ENCODE measurements at regions not wholly inside any gene's neighbourhood (a gene's known extent, or its start where the extent isn't known, plus 50 kb on each side); places are given as distances from the start of the nearest gene placed in this dataset.

GRCh38 chr15:63449731-63450130, 54.7 kb upstream of the USP3 start:
- TF ChIP-seq EZH2 (IDR thresholded peaks at IDR 0.05; ENCODE audit: borderline replicate concordance, low read length), result no peak
- TF ChIP-seq CTCF (IDR thresholded peaks at IDR 0.05; ENCODE audit: low read length), result no peak
- Histone ChIP-seq H3F3A (ENCODE audit: insufficient read depth, low read length) (no peaks in the 10 kb centered on the region), H3K4me2 (ENCODE audit: low read length) (no peak overlapping the region), H3K4me1 (ENCODE audit: insufficient read depth, low read length, severe bottlenecking) (no peaks in the 10 kb centered on the region), H3K79me2 (ENCODE audit: insufficient read depth, low read length) (no peaks in the 10 kb centered on the region), H3K9me3 (ENCODE audit: low read length) (no peaks in the 10 kb centered on the region), H4K20me1 (ENCODE audit: insufficient read depth, low read length) (no peaks in the 10 kb centered on the region), H3K9ac (ENCODE audit: low read length) (no peak overlapping the region), H2AFZ (ENCODE audit: low read length) (no peak overlapping the region), H3K27ac (ENCODE audit: low read depth, low read length, poor library complexity, severe bottlenecking) (no peak overlapping the region), H3K9me2 (ENCODE audit: low read depth, low read length) (no peaks in the 10 kb centered on the region), H3K36me3 (ENCODE audit: insufficient read depth, low read length) (no peaks in the 10 kb centered on the region), H3K27me3 (ENCODE audit: insufficient read depth, low read length) (no peaks in the 10 kb centered on the region), H3K4me3 (ENCODE audit: low read depth, low read length, poor library complexity, severe bottlenecking) (no peak overlapping the region)

GRCh38 chr15:63450884-63451225, 53.5 kb upstream of the USP3 start:
- H3K79me2 ChIP-seq (ENCODE audit: insufficient read depth, low read length), result no peaks in the 10 kb centered on the region
- no peaks in the 10 kb centered on the region for H4K20me1 ChIP-seq (ENCODE audit: insufficient read depth, low read length)
- no peaks in the 10 kb centered on the region for H3K9me3 ChIP-seq (ENCODE audit: low read length)
- H2AFZ ChIP-seq (ENCODE audit: low read length), result no peak overlapping the region
- TF ChIP-seq EZH2 (IDR thresholded peaks at IDR 0.05; ENCODE audit: borderline replicate concordance, low read length), result no peak
- H3K27ac ChIP-seq (ENCODE audit: low read depth, low read length, poor library complexity, severe bottlenecking), result no peak overlapping the region
- H3F3A ChIP-seq (ENCODE audit: insufficient read depth, low read length), result no peaks in the 10 kb centered on the region
- no peaks in the 10 kb centered on the region for H3K4me1 ChIP-seq (ENCODE audit: insufficient read depth, low read length, severe bottlenecking)
- H3K4me3 ChIP-seq (ENCODE audit: low read depth, low read length, poor library complexity, severe bottlenecking), result no peak overlapping the region
- no peaks in the 10 kb centered on the region for H3K9me2 ChIP-seq (ENCODE audit: low read depth, low read length)
- no peaks in the 10 kb centered on the region for H3K36me3 ChIP-seq (ENCODE audit: insufficient read depth, low read length)
- H3K4me2 ChIP-seq (ENCODE audit: low read length), result no peak overlapping the region
- no peak overlapping the region for H3K9ac ChIP-seq (ENCODE audit: low read length)
- H3K27me3 ChIP-seq (ENCODE audit: insufficient read depth, low read length), result no peaks in the 10 kb centered on the region

GRCh38 chr15:63451671-63452315, 52.6 kb upstream of the USP3 start:
- H3K79me2 ChIP-seq (ENCODE audit: insufficient read depth, low read length), result no peaks in the 10 kb centered on the region
- H3K9me3 ChIP-seq (ENCODE audit: low read length), result no peaks in the 10 kb centered on the region
- no peaks in the 10 kb centered on the region for H3K4me1 ChIP-seq (ENCODE audit: insufficient read depth, low read length, severe bottlenecking)
- no peak for TF ChIP-seq CTCF (IDR thresholded peaks at IDR 0.05; ENCODE audit: low read length)
- TF ChIP-seq EZH2 (IDR thresholded peaks at IDR 0.05; ENCODE audit: borderline replicate concordance, low read length), result no peak
- H3K36me3 ChIP-seq (ENCODE audit: insufficient read depth, low read length), result no peaks in the 10 kb centered on the region
- H3F3A ChIP-seq (ENCODE audit: insufficient read depth, low read length), result no peaks in the 10 kb centered on the region
- no peak overlapping the region for H2AFZ ChIP-seq (ENCODE audit: low read length)
- no peaks in the 10 kb centered on the region for H3K27me3 ChIP-seq (ENCODE audit: insufficient read depth, low read length)
- H3K27ac ChIP-seq (ENCODE audit: low read depth, low read length, poor library complexity, severe bottlenecking), result no peak overlapping the region
- H3K9ac ChIP-seq (ENCODE audit: low read length), result no peak overlapping the region
- no peaks in the 10 kb centered on the region for H4K20me1 ChIP-seq (ENCODE audit: insufficient read depth, low read length)
- H3K4me2 ChIP-seq (ENCODE audit: low read length), result no peak overlapping the region
- H3K9me2 ChIP-seq (ENCODE audit: low read depth, low read length), result no peaks in the 10 kb centered on the region
- H3K4me3 ChIP-seq (ENCODE audit: low read depth, low read length, poor library complexity, severe bottlenecking), result no peak overlapping the region

- no peaks in the 10 kb centered on the region for H3F3A ChIP-seq (ENCODE audit: insufficient read depth, low read length)
- TF ChIP-seq CTCF (IDR thresholded peaks at IDR 0.05; ENCODE audit: low read length), result no peak
- TF ChIP-seq EZH2 (IDR thresholded peaks at IDR 0.05; ENCODE audit: borderline replicate concordance, low read length), result no peak
- H3K36me3 ChIP-seq (ENCODE audit: insufficient read depth, low read length), result no peaks in the 10 kb centered on the region
Measured at GRCh38 chr15:63452552-63453136, 51.7 kb upstream of the USP3 start.

More at GRCh38 chr15:63452552-63453136, 51.7 kb upstream of the USP3 start:
- Histone ChIP-seq H3K27me3 (ENCODE audit: insufficient read depth, low read length) (no peaks in the 10 kb centered on the region), H3K4me2 (ENCODE audit: low read length) (no peak overlapping the region), H3K9me3 (ENCODE audit: low read length) (no peaks in the 10 kb centered on the region), H3K79me2 (ENCODE audit: insufficient read depth, low read length) (no peaks in the 10 kb centered on the region), H3K4me1 (ENCODE audit: insufficient read depth, low read length, severe bottlenecking) (no peaks in the 10 kb centered on the region), H3K9me2 (ENCODE audit: low read depth, low read length) (no peaks in the 10 kb centered on the region), H3K9ac (ENCODE audit: low read length) (no peak overlapping the region), H4K20me1 (ENCODE audit: insufficient read depth, low read length) (no peaks in the 10 kb centered on the region), H3K27ac (ENCODE audit: low read depth, low read length, poor library complexity, severe bottlenecking) (no peak overlapping the region), H3K4me3 (ENCODE audit: low read depth, low read length, poor library complexity, severe bottlenecking) (no peak overlapping the region), H2AFZ (ENCODE audit: low read length) (no peak overlapping the region)

All from OCI-LY1 (cell line).